Neural cell (in vitro differentiated cells): ENCODE measurements at regions not wholly inside any gene's neighbourhood (a gene's known extent, or its start where the extent isn't known, plus 50 kb on each side); places are given as distances from the start of the nearest gene placed in this dataset.

Experiments
- H2AFZ ChIP-seq: fragments of 200-600, 300-800 bp; sonication (generic), shearing (Covaris generic); 2 replicates; pipeline ENCODE4 v1.6.0; 2014; ENCODE audit warnings: low read depth, mild to moderate bottlenecking, antibody characterized with exemption, low read length, moderate library complexity
- H3F3A ChIP-seq: fragments of 200-600 bp; shearing (Covaris generic); 2 replicates; pipeline ENCODE4 v1.6.1; 2016; ENCODE audit warnings: mild to moderate bottlenecking, moderate library complexity, mixed read lengths, antibody characterized with exemption, low read length; ENCODE audit not compliant: insufficient read depth, poor library complexity, severe bottlenecking
- H3K27ac ChIP-seq: fragments of 200-600, 300-800 bp; sonication (generic), shearing (Covaris generic); 2 replicates; pipeline ENCODE4 v1.5.1; 2014; ENCODE audit warnings: mild to moderate bottlenecking, low read length, moderate library complexity
- H3K27me3 ChIP-seq: fragments of 300-800, 200-600 bp; sonication (generic), shearing (Covaris generic); 2 replicates; pipeline ENCODE4 v1.6.0; 2014; ENCODE audit warnings: mild to moderate bottlenecking, low read depth, low read length, moderate library complexity; ENCODE audit not compliant: insufficient read depth
- H3K36me3 ChIP-seq: fragments of 300-800, 200-600 bp; sonication (generic), shearing (Covaris generic); 2 replicates; pipeline ENCODE4 v1.5.1; 2014; ENCODE audit warnings: mild to moderate bottlenecking, antibody characterized with exemption, low read length, moderate library complexity; ENCODE audit not compliant: insufficient read depth
- H3K4me2 ChIP-seq: fragments of 300-800, 200-600 bp; sonication (generic), shearing (Covaris generic); 2 replicates; pipeline ENCODE4 v1.6.0; 2014; ENCODE audit warnings: mild to moderate bottlenecking, low read length
- H3K4me3 ChIP-seq: fragments of 300-800, 200-600 bp; sonication (generic), shearing (Covaris generic); 2 replicates; pipeline ENCODE4 v1.5.1; 2014; ENCODE audit warnings: mild to moderate bottlenecking, low read length, moderate library complexity
- H3K79me2 ChIP-seq: fragments of 200-600 bp; shearing (Covaris generic); replicated peaks from 2 replicates; pipeline ENCODE4 v1.6.0; 2014; ENCODE audit warnings: mild to moderate bottlenecking, low read length, moderate library complexity; ENCODE audit not compliant: insufficient read depth
- H3K9ac ChIP-seq: fragments of 300-800, 200-600 bp; sonication (generic), shearing (Covaris generic); 2 replicates; pipeline ENCODE4 v1.6.1; 2016; ENCODE audit warnings: mild to moderate bottlenecking, low read length, mixed read lengths
- H3K9me2 ChIP-seq: fragments of 200-600 bp; shearing (Covaris generic); 2 replicates; pipeline ENCODE4 v1.6.1; 2016; ENCODE audit warnings: mild to moderate bottlenecking, low read length, mixed read lengths; ENCODE audit not compliant: insufficient read depth
- H3K9me3 ChIP-seq: fragments of 200-600, 300-800 bp; sonication (generic), shearing (Covaris generic); 2 replicates; pipeline ENCODE4 v1.6.1; 2016; ENCODE audit warnings: mild to moderate bottlenecking, mixed run types, low read length, moderate library complexity, mixed read lengths
- H4K20me1 ChIP-seq: fragments of 200-600 bp; shearing (Covaris generic); 2 replicates; pipeline ENCODE4 v1.6.1; 2016; ENCODE audit warnings: mild to moderate bottlenecking, mixed run types; ENCODE audit not compliant: insufficient read depth
- EP300 ChIP-seq: fragments of 450-650 bp; conservative IDR thresholded peaks from 2 replicates; pipeline ENCODE4 v1.6.1; 2014; ENCODE audit warnings: antibody characterized with exemption, mild to moderate bottlenecking, moderate library complexity; ENCODE audit not compliant: poor library complexity, severe bottlenecking
- EZH2 ChIP-seq: fragments of 200-600, 300-800 bp; shearing (Covaris generic), sonication (generic); IDR thresholded peaks from 2 replicates; pipeline ENCODE4 v1.6.1; 2014; ENCODE audit warnings: antibody characterized with exemption, low read length, borderline replicate concordance, mild to moderate bottlenecking; ENCODE audit not compliant: insufficient read depth, poor library complexity, severe bottlenecking
- MXI1 ChIP-seq: fragments of 450-650 bp; conservative IDR thresholded peaks from 2 replicates; pipeline ENCODE4 v1.6.1; 2014; ENCODE audit warnings: antibody characterized with exemption, mild to moderate bottlenecking; ENCODE audit not compliant: poor library complexity, severe bottlenecking
- POLR2AphosphoS5 ChIP-seq: IDR thresholded peaks from 2 replicates; pipeline ENCODE4 v1.6.1; 2012
- RAD21 ChIP-seq: fragments of 450-650 bp; conservative IDR thresholded peaks from 2 replicates; pipeline ENCODE4 v1.6.1; 2014; ENCODE audit warnings: antibody characterized with exemption, mild to moderate bottlenecking, moderate library complexity
- REST ChIP-seq: IDR thresholded peaks from 2 replicates; pipeline ENCODE4 v1.6.1; 2012; ENCODE audit warnings: borderline replicate concordance
- TAF1 ChIP-seq: IDR thresholded peaks from 2 replicates; pipeline ENCODE4 v1.6.1; 2012; ENCODE audit warnings: low read depth
- TF ChIP-seq, protein P1 (sequence below): fragments of 450-650 bp; IDR thresholded peaks from 2 replicates; pipeline ENCODE4 v1.5.1; 2014; ENCODE audit warnings: antibody characterized with exemption, mild to moderate bottlenecking, moderate library complexity; ENCODE audit not compliant: poor library complexity, severe bottlenecking

DNA sequence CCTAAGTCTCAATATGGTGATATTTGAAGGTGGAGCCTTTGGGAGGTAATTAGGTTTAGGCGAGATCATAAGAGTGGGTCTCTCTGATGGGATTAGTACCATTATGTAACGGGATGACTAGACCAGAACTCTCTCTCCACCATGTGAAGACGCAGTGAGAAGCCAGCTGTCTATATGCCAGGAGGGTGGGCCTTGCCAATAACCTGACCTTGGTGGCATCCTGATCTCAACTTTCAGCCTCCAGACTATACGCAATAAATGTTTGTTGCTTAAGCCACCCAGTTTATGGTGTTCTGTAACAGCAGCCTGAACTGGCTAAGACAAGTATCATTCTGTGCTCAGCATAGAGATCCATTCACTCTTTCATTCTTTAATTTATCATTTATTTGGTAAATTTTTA lies 167.2 kb upstream of the CDH11 start:
- Histone ChIP-seq H3K9me2 (no peaks in the 10 kb centered on the region), H3K27me3 (no peaks in the 10 kb centered on the region), H3K36me3 (no peaks in the 10 kb centered on the region), H3F3A (no peaks in the 10 kb centered on the region), H2AFZ (no peak overlapping the region), H3K79me2 (no peaks in the 10 kb centered on the region), H3K27ac (no peak overlapping the region), H3K4me2 (no peak overlapping the region), H3K9ac (no peak overlapping the region), H3K9me3 (no peaks in the 10 kb centered on the region), H3K4me3 (no peak overlapping the region), H4K20me1 (no peaks in the 10 kb centered on the region)
- TF ChIP-seq RAD21 (no peak), MXI1 (no peak), REST (no peak), POLR2AphosphoS5 (no peak), TAF1 (no peak)

- TF ChIP-seq TAF1 (no peak), EZH2 (no peak), EP300 (no peak), MXI1 (no peak)
- TF ChIP-seq, protein P1, sequence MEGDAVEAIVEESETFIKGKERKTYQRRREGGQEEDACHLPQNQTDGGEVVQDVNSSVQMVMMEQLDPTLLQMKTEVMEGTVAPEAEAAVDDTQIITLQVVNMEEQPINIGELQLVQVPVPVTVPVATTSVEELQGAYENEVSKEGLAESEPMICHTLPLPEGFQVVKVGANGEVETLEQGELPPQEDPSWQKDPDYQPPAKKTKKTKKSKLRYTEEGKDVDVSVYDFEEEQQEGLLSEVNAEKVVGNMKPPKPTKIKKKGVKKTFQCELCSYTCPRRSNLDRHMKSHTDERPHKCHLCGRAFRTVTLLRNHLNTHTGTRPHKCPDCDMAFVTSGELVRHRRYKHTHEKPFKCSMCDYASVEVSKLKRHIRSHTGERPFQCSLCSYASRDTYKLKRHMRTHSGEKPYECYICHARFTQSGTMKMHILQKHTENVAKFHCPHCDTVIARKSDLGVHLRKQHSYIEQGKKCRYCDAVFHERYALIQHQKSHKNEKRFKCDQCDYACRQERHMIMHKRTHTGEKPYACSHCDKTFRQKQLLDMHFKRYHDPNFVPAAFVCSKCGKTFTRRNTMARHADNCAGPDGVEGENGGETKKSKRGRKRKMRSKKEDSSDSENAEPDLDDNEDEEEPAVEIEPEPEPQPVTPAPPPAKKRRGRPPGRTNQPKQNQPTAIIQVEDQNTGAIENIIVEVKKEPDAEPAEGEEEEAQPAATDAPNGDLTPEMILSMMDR: no peak
- H2AFZ ChIP-seq: no peak overlapping the region
- H3K36me3 ChIP-seq: no peaks in the 10 kb centered on the region
- H3K27me3 ChIP-seq: no peaks in the 10 kb centered on the region
- no peak overlapping the region for H3K4me2 ChIP-seq
- no peak overlapping the region for H3K9ac ChIP-seq
- no peaks in the 10 kb centered on the region for H3K9me2 ChIP-seq
- no peak overlapping the region for H3K4me3 ChIP-seq
- H3K9me3 ChIP-seq: no peaks in the 10 kb centered on the region
- H3F3A ChIP-seq: no peaks in the 10 kb centered on the region
- no peaks in the 10 kb centered on the region for H4K20me1 ChIP-seq
- H3K27ac ChIP-seq: no peak overlapping the region
- H3K79me2 ChIP-seq: no peaks in the 10 kb centered on the region
These were observed 165.4 kb upstream of the CDH11 start for GRCh38 chr16:65287307-65287706.
